Endothelial cell of umbilical vein (primary cell): ENCODE measurements at regions not wholly inside any gene's neighbourhood (a gene's known extent, or its start where the extent isn't known, plus 50 kb on each side); places are given as distances from the start of the nearest gene placed in this dataset.

Experiments used
- BruUV-seq: library from RNA; stranded (reverse); fragments of 400-500 nt; replicated peaks from 2 replicates; lab custom pipeline; 2021; lab: Mats Ljungman, UMichigan
- CTCF ChIA-PET: fragments of 300-600, 350-600 bp; sonication (Branson Sonifier 250); formaldehyde crosslinking; loops from one replicate; lab custom pipeline; 2021; ENCODE audit warnings: antibody characterized with exemption, inconsistent platforms; lab: Charles Lee
- POLR2A ChIA-PET: fragments of 300-600, 350-600 bp; sonication (Branson Sonifier 250); formaldehyde crosslinking; loops from one replicate; lab custom pipeline; 2021; ENCODE audit warnings: antibody characterized with exemption, inconsistent platforms; lab: Charles Lee
- DNase-seq: peaks from one replicate; pipeline ENCODE4 v3.0.0-alpha.2; 2011; ENCODE audit warnings: low read depth, low spot score
- FAIRE-seq: peaks from 2 replicates; lab custom pipeline; 2011; peaks lifted over from hg19 to GRCh38; lab: Jason Lieb, UNC
- H2AFZ ChIP-seq: 2 replicates; pipeline ENCODE4 v1.6.0; 2012; ENCODE audit warnings: low read depth, low read length, control low read depth, inconsistent platforms
- H3K27ac ChIP-seq: 2 replicates; pipeline ENCODE4 v1.5.1; 2011; ENCODE audit warnings: low read depth, mild to moderate bottlenecking, control low read depth, low read length, moderate library complexity; ENCODE audit not compliant: insufficient read depth
- H3K27me3 ChIP-seq, 2 experiments: 2 replicates each; pipeline versions ENCODE4 v1.6.0 to v1.6.1; 2011; ENCODE audit warnings: low read length in 2 of 2, mixed read lengths in 1 of 2; ENCODE audit not compliant: control insufficient read depth in 2 of 2, insufficient read depth in 2 of 2
- H3K36me3 ChIP-seq, 2 experiments: 2 replicates in 1 of 2; 3 replicates in 1 of 2; pipeline ENCODE4 v1.5.1; 2011; ENCODE audit warnings: low read length in 2 of 2, mild to moderate bottlenecking in 1 of 2, moderate library complexity in 1 of 2; ENCODE audit not compliant: control insufficient read depth in 2 of 2, insufficient read depth in 2 of 2; ENCODE audit errors: extremely low read depth in 1 of 2
- H3K4me1 ChIP-seq: 3 replicates; pipeline ENCODE4 v1.5.1; 2011; ENCODE audit warnings: mild to moderate bottlenecking, low read length; ENCODE audit not compliant: control insufficient read depth, insufficient read depth; ENCODE audit errors: extremely low read depth
- H3K4me2 ChIP-seq: 2 replicates; pipeline ENCODE4 v1.6.1; 2011; ENCODE audit warnings: low read length, control low read depth, mixed read lengths; ENCODE audit not compliant: insufficient read depth
- H3K4me3 ChIP-seq, 3 experiments: fragments of 200-600 bp in 1 of 3; sonication (generic), shearing (Covaris generic) in 1 of 3; replicated peaks in 1 of 3; 2 replicates each; pipeline ENCODE4 v1.5.1; 2011 to 2016; ENCODE audit warnings: control low read depth in 3 of 3, low read length in 3 of 3, mild to moderate bottlenecking in 2 of 3, inconsistent platforms in 1 of 3, low read depth in 1 of 3, moderate library complexity in 1 of 3; ENCODE audit not compliant: insufficient read depth in 1 of 3
- H3K79me2 ChIP-seq: 2 replicates; pipeline ENCODE4 v1.6.0; 2012; ENCODE audit warnings: low read length, inconsistent platforms; ENCODE audit not compliant: control insufficient read depth, insufficient read depth
- H3K9ac ChIP-seq: replicated peaks from 2 replicates; pipeline ENCODE3; 2011; ENCODE audit warnings: low read length, control low read depth; ENCODE audit not compliant: insufficient read depth; ENCODE audit errors: extremely low read depth
- H3K9me1 ChIP-seq: replicated peaks from 3 replicates; pipeline ENCODE4 v1.6.0; 2011; ENCODE audit warnings: mild to moderate bottlenecking, low read length; ENCODE audit not compliant: control insufficient read depth, insufficient read depth; ENCODE audit errors: extremely low read depth
- H3K9me3 ChIP-seq: replicated peaks from 2 replicates; pipeline ENCODE4 v1.5.1; 2012; ENCODE audit warnings: low read length, inconsistent platforms; ENCODE audit not compliant: control insufficient read depth, insufficient read depth
- H4K20me1 ChIP-seq: replicated peaks from 2 replicates; pipeline ENCODE3; 2011; ENCODE audit warnings: mild to moderate bottlenecking, low read length; ENCODE audit not compliant: control insufficient read depth, insufficient read depth; ENCODE audit errors: extremely low read depth
- EZH2 ChIP-seq: IDR thresholded peaks from 2 replicates; pipeline ENCODE4 v1.6.1; 2012; ENCODE audit warnings: borderline replicate concordance, low read depth, mild to moderate bottlenecking, moderate library complexity, low read length, inconsistent platforms; ENCODE audit not compliant: severe bottlenecking
- FOS ChIP-seq: IDR thresholded peaks from 2 replicates; pipeline ENCODE4 v1.6.1; 2011; ENCODE audit warnings: mild to moderate bottlenecking, low read length, moderate library complexity, borderline replicate concordance; ENCODE audit not compliant: insufficient read depth
- GATA2 ChIP-seq: IDR thresholded peaks from 2 replicates; pipeline ENCODE4 v1.7.0; 2011; ENCODE audit warnings: low read depth, mild to moderate bottlenecking, moderate library complexity, mixed read lengths, low read length; ENCODE audit not compliant: insufficient read length, insufficient read depth
- JUN ChIP-seq: IDR thresholded peaks from 2 replicates; pipeline ENCODE4 v1.6.1; 2011; ENCODE audit warnings: borderline replicate concordance, low read depth; ENCODE audit not compliant: insufficient read length, insufficient read depth
- MYC ChIP-seq: IDR thresholded peaks from one replicate; pipeline ENCODE4 v1.6.1; 2011; ENCODE audit warnings: mild to moderate bottlenecking, low read depth, low read length
- POLR2A ChIP-seq: IDR thresholded peaks from 2 replicates; pipeline ENCODE4 v1.6.1; 2012; ENCODE audit warnings: low read depth, mild to moderate bottlenecking, control low read depth, low read length
- POLR2AphosphoS5 ChIP-seq: IDR thresholded peaks from 2 replicates; pipeline ENCODE4 v1.6.1; 2012; ENCODE audit warnings: low read depth, mild to moderate bottlenecking, control low read depth, low read length, moderate library complexity; ENCODE audit not compliant: insufficient read depth
- dilution Hi-C: fragments of 300-500 bp; cut with MboI; formaldehyde crosslinking; loops from one replicate; pipeline ENCODE4 v1.15.0; 2019; ENCODE audit warnings: low sequenced_read_pairs; ENCODE audit not compliant: extremely low pct_ligation_motif_present
- intact Hi-C: fragments of 100-400 bp; cut with micrococcal nuclease; formaldehyde crosslinking; loops from one replicate; pipeline ENCODE4 v1.10.0; 2022
- TF ChIP-seq, protein P1 (sequence below): IDR thresholded peaks from 2 replicates; pipeline ENCODE4 v1.6.1; 2011; ENCODE audit not compliant: insufficient read depth, insufficient read length
- TF ChIP-seq, protein P2 (sequence below), 2 donors: IDR thresholded peaks; 1 replicate in 1 of 2; 2 replicates in 1 of 2; pipeline ENCODE4 v1.5.1; 2011; ENCODE audit warnings: low read length in 2 of 2, mild to moderate bottlenecking in 2 of 2, moderate library complexity in 2 of 2, control low read depth in 1 of 2, inconsistent platforms in 1 of 2, low read depth in 1 of 2; ENCODE audit not compliant: insufficient read depth in 1 of 2; ENCODE audit errors: extremely low read depth in 1 of 2

GRCh38 chr2:83630351-83630750, 828.7 kb downstream of the SUCLG1 start:
- Histone ChIP-seq H3K9me3 (no peaks in the 10 kb centered on the region), H3K4me2 (no peak overlapping the region), H3K4me3 (no peak overlapping the region), H3K36me3 (no peaks in the 10 kb centered on the region), H2AFZ (no peak overlapping the region), H3K27me3 (no peaks in the 10 kb centered on the region), H4K20me1 (no peaks in the 10 kb centered on the region), H3K27ac (no peak overlapping the region), H3K9ac (no peak overlapping the region), H3K4me1 (no peaks in the 10 kb centered on the region), H3K79me2 (no peaks in the 10 kb centered on the region), H3K9me1 (no peaks in the 10 kb centered on the region)
- DNase-seq (no peak), FAIRE-seq (no peak)
- CTCF ChIA-PET = no interaction called here
- dilution Hi-C loops = no loop called here
- intact Hi-C loops = no loop called here
- no peak for TF ChIP-seq POLR2A
- TF ChIP-seq EZH2 = no peak
- no peak for TF ChIP-seq MYC
- TF ChIP-seq, protein P1, sequence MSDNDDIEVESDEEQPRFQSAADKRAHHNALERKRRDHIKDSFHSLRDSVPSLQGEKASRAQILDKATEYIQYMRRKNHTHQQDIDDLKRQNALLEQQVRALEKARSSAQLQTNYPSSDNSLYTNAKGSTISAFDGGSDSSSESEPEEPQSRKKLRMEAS = no peak
- no peak for TF ChIP-seq GATA2
- TF ChIP-seq, protein P2, sequence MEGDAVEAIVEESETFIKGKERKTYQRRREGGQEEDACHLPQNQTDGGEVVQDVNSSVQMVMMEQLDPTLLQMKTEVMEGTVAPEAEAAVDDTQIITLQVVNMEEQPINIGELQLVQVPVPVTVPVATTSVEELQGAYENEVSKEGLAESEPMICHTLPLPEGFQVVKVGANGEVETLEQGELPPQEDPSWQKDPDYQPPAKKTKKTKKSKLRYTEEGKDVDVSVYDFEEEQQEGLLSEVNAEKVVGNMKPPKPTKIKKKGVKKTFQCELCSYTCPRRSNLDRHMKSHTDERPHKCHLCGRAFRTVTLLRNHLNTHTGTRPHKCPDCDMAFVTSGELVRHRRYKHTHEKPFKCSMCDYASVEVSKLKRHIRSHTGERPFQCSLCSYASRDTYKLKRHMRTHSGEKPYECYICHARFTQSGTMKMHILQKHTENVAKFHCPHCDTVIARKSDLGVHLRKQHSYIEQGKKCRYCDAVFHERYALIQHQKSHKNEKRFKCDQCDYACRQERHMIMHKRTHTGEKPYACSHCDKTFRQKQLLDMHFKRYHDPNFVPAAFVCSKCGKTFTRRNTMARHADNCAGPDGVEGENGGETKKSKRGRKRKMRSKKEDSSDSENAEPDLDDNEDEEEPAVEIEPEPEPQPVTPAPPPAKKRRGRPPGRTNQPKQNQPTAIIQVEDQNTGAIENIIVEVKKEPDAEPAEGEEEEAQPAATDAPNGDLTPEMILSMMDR (IDR thresholded peaks at IDR 0.05; ENCODE audit: extremely low read depth in 1 of 2, insufficient read depth in 1 of 2, low read depth in 1 of 2, low read length in 2 of 2) = no peak
- no peak for TF ChIP-seq JUN
- TF ChIP-seq POLR2AphosphoS5 = no peak
- no peak for TF ChIP-seq FOS
- POLR2A ChIA-PET = no interaction called here
- BruUV-seq = no TSS peak
